ENCODE measurements at regions not wholly inside any gene's neighbourhood (a gene's known extent, or its start where the extent isn't known, plus 50 kb on each side); places are given as distances from the start of the nearest gene placed in this dataset.

DNA sequence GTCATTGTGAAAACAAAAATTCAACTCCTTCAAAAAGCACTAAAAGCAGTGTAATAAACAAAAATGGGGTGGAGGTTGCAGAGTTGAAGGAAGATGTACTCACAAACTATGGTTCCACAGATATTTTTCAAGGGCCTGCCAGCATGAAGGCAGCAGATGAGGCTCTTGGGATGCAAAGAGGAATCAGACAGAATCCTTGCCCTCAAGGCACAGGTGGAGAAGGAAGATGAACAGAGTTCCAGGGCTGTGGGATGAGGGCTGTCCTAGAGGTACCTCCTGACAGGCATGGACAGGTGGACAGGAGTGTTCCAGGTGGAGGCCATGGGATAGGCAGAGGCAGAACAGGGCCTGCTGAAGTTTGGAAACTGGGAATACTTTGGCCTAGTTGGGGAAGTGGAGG is 140.5 kb upstream of the ANKH start:
- no peak for TF ChIP-seq CTCF (IDR thresholded peaks at IDR 0.05)
- no peak for TF ChIP-seq EZH2 (IDR thresholded peaks at IDR 0.05; ENCODE audit: borderline replicate concordance, insufficient read depth, low read depth, low read length, poor library complexity, severe bottlenecking)

Measured in B cell (primary cell).